ENCODE measurements at regions not wholly inside any gene's neighbourhood (a gene's known extent, or its start where the extent isn't known, plus 50 kb on each side); places are given as distances from the start of the nearest gene placed in this dataset.

DNA sequence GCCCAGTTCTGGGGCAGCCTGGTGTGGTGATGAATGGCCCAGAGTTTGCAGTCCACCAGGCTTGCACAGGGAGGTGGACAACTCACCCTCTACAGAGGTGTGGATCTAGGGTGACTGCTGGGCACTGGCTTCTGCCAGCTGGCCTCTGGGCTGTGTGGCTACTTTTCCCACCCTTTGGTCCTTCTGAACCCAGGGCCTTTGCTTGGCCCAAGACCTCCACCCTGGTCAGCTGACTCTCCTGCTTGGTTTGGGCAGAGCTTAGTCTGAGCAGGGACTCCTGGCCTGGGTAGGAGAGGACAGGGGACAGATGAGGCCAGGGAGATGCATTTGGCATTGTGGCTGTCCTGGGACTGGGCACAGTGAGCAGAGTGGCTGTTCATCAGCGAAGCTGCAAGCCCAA, 83.0 kb upstream of the SHANK2 start:
- DNase-seq (ENCODE audit: low read depth in 2 of 2), result no peak
- TF ChIP-seq, protein P1, sequence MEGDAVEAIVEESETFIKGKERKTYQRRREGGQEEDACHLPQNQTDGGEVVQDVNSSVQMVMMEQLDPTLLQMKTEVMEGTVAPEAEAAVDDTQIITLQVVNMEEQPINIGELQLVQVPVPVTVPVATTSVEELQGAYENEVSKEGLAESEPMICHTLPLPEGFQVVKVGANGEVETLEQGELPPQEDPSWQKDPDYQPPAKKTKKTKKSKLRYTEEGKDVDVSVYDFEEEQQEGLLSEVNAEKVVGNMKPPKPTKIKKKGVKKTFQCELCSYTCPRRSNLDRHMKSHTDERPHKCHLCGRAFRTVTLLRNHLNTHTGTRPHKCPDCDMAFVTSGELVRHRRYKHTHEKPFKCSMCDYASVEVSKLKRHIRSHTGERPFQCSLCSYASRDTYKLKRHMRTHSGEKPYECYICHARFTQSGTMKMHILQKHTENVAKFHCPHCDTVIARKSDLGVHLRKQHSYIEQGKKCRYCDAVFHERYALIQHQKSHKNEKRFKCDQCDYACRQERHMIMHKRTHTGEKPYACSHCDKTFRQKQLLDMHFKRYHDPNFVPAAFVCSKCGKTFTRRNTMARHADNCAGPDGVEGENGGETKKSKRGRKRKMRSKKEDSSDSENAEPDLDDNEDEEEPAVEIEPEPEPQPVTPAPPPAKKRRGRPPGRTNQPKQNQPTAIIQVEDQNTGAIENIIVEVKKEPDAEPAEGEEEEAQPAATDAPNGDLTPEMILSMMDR (IDR thresholded peaks at IDR 0.05; ENCODE audit: low read depth, low read length), result no peak
- no peak overlapping the region for H3K4me3 ChIP-seq (replicated peaks in 1 of 2; ENCODE audit: low read depth in 2 of 2, low read length in 2 of 2)

DNA sequence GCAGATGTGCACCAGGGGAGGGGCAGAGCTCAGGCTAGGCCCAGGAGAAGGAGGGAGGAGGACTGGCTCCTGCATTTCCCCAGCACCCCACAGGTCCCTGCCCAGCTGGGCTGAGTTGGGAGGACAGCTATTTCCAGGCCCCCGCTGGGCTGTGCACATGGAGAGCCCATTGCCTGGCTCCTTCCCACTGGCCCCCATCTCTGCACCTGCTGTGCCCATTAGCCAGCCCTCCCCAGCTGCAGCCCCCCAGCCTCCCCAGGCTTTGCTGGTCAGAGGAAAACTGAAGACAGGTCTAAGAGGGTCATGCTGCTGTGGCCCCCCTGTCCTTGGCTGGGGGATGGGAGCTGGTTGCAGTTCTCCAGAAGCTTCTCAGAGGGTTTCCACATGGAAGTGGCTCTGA, 81.8 kb upstream of the SHANK2 start:
- DNase-seq (ENCODE audit: low read depth in 2 of 2), result no peak
- TF ChIP-seq, protein P1 (IDR thresholded peaks at IDR 0.05; ENCODE audit: low read depth, low read length), result no peak
- no peak overlapping the region for H3K4me3 ChIP-seq (replicated peaks in 1 of 2; ENCODE audit: low read depth in 2 of 2, low read length in 2 of 2)

DNA sequence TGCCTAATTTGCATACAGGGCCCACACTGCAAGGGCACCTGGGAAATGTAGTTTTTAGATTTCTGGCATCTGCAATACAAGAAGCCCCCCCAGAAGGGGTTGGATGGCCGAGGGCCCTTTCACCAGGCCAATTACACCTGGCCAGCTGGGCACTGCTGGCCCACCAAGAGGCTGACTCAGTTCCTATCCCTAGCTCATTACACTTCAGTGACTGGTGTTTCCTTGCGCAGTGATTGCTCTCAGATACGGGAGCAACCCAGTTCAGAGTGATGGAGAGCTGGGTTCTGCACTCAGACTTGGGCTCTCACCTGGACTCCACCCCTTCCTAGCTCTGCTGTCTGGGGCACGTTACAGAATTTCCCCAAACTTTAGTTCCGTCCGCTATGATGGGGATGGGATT, 81.1 kb upstream of the SHANK2 start:
- TF ChIP-seq, protein P1 (IDR thresholded peaks at IDR 0.05; ENCODE audit: low read depth, low read length), result no peak
- DNase-seq (ENCODE audit: low read depth in 2 of 2), result no peak
- H3K4me3 ChIP-seq (replicated peaks in 1 of 2; ENCODE audit: low read depth in 2 of 2, low read length in 2 of 2), result no peak overlapping the region

DNA sequence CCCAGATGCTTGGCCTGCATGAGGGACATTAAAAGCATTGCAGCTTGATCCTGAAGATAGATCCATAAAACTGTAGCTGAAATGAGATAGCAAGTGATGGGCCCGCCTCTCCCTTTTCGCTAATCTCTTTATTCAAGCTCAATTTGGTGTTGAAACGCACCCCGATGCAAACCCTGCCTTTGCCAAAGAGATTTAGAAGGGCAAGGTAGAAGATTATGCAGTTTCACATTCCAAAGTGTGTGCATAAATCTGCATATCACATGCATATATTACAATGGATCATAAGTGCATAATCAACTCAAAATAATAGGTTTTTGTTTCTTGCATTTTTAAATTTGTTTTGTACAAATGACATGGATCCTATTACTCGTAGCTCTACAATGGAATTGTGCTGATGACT, 80.1 kb upstream of the SHANK2 start:
- TF ChIP-seq, protein P1 (IDR thresholded peaks at IDR 0.05; ENCODE audit: low read depth, low read length), result no peak
- no peak overlapping the region for H3K4me3 ChIP-seq (replicated peaks in 1 of 2; ENCODE audit: low read depth in 2 of 2, low read length in 2 of 2)
- DNase-seq (ENCODE audit: low read depth in 2 of 2), result no peak

DNA sequence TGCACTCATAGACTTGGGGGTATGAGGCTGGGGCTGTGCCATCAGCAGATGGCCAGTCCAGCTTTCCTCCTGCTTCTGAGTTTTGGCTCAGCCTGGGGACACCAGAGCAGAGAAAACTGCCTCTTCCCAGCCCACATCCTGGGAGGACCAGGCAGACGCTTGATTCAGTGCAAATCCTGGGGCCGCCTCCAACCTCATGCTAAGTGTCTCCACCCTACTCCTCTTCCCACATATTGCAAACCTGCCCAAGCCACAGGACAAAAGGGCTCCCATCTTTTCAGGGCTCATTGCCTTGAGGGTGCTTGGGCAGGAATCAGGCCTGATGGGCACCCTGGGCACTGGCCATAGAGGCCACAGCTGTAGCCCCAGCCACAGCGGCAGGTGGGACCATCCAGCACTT, 79.7 kb upstream of the SHANK2 start:
- TF ChIP-seq, protein P1 (IDR thresholded peaks at IDR 0.05; ENCODE audit: low read depth, low read length), result no peak
- DNase-seq (ENCODE audit: low read depth in 2 of 2), result no peak
- no peak overlapping the region for H3K4me3 ChIP-seq (replicated peaks in 1 of 2; ENCODE audit: low read depth in 2 of 2, low read length in 2 of 2)

DNA sequence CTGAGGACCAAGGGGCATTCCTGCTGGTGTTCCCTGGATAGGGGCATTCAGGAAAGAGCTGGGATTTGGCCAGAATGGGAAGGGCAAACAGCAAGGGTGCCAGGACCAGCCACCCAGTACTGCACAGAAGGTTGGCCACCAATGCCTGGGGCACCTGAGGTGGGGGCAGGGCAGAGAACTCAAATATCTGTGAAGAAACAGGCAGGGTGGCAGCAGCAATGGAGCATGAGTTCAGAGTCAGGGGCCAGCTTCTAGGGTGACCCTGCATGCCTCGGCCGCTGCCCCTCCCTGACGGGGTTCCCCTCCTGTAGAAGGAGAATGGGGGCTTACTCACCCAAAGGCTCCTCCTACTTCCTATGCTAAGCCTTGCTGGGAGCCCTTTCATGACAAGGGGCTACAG, 79.3 kb upstream of the SHANK2 start:
- no peak overlapping the region for H3K4me3 ChIP-seq (replicated peaks in 1 of 2; ENCODE audit: low read depth in 2 of 2, low read length in 2 of 2)
- TF ChIP-seq, protein P1 (IDR thresholded peaks at IDR 0.05; ENCODE audit: low read depth, low read length), result no peak
- no peak for DNase-seq (ENCODE audit: low read depth in 2 of 2)

DNA sequence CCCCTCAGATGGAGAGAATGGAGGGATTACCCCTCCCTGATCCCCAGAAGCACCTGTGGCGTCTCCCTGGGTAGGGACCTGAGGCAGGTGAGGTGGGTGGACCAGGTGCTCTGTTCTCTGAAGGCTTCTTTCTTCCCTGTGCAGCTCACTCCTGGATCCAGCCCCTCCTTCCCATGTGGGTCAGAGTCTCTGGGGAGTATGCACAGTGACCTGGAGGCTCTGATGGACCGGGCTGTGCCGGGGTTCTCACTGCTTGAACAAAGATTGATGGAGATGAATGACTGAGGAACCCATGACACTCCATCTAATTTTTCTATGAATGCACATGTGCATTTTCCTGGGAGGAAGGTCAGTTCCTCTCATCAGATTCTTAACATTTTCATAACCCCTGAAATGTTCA, 78.6 kb upstream of the SHANK2 start:
- no peak for DNase-seq (ENCODE audit: low read depth in 2 of 2)
- TF ChIP-seq, protein P1 (IDR thresholded peaks at IDR 0.05; ENCODE audit: low read depth, low read length), result no peak

More for the DNA sequence above, 78.6 kb upstream of the SHANK2 start:
- H3K4me3 ChIP-seq (replicated peaks in 1 of 2; ENCODE audit: low read depth in 2 of 2, low read length in 2 of 2), result no peak overlapping the region
